CD14-positive monocyte (primary cell): ENCODE measurements at regions not wholly inside any gene's neighbourhood (a gene's known extent, or its start where the extent isn't known, plus 50 kb on each side); places are given as distances from the start of the nearest gene placed in this dataset.

Source experiments
- DNase-seq, 3 donors: peaks; one replicate each; pipeline ENCODE4 v3.0.0-alpha.2; 2011 to 2022
- H2AFZ ChIP-seq: 2 replicates; pipeline ENCODE4 v1.6.0; 2012; ENCODE audit warnings: mild to moderate bottlenecking, low read depth, low read length, inconsistent platforms; ENCODE audit not compliant: insufficient read depth, poor library complexity, severe bottlenecking
- H3K27ac ChIP-seq, 2 donors: 1 replicate in 1 of 2; 2 replicates in 1 of 2; pipeline ENCODE4 v1.5.1; 2012 to 2013; ENCODE audit warnings: low read length in 2 of 2, control low read depth in 1 of 2, inconsistent platforms in 1 of 2, low read depth in 1 of 2, mild to moderate bottlenecking in 1 of 2
- H3K27me3 ChIP-seq, 2 donors: one replicate each; pipeline versions ENCODE4 v1.6.0 to v1.6.1; 2011 to 2013; ENCODE audit warnings: low read length in 2 of 2; ENCODE audit not compliant: control insufficient read depth in 2 of 2, insufficient read depth in 2 of 2
- H3K36me3 ChIP-seq, 2 donors: replicated peaks in 1 of 2; 1 replicate in 1 of 2; 2 replicates in 1 of 2; pipeline versions ENCODE4 v1.5.1 to v1.6.1; 2012 to 2013; ENCODE audit warnings: low read length in 2 of 2, control low read depth in 1 of 2, inconsistent platforms in 1 of 2, mild to moderate bottlenecking in 1 of 2; ENCODE audit not compliant: insufficient read depth in 2 of 2, control insufficient read depth in 1 of 2
- H3K4me1 ChIP-seq, 2 donors: 1 replicate in 1 of 2; 2 replicates in 1 of 2; pipeline versions ENCODE4 v1.5.1 to v1.6.1; 2012 to 2013; ENCODE audit warnings: low read length in 2 of 2, control low read depth in 1 of 2, inconsistent platforms in 1 of 2, mild to moderate bottlenecking in 1 of 2, moderate library complexity in 1 of 2; ENCODE audit not compliant: insufficient read depth in 2 of 2, control insufficient read depth in 1 of 2
- H3K4me2 ChIP-seq: replicated peaks from 2 replicates; pipeline ENCODE3; 2012; ENCODE audit warnings: low read length, moderate library complexity, mild to moderate bottlenecking; ENCODE audit not compliant: poor library complexity, severe bottlenecking; ENCODE audit errors: extremely low read depth
- H3K4me3 ChIP-seq, 3 experiments: fragments of 200-600 bp in 1 of 3; sonication (generic) in 1 of 3; replicated peaks in 1 of 3; 1 replicate in 2 of 3; 2 replicates in 1 of 3; pipeline ENCODE4 v1.5.1; 2011 to 2013; ENCODE audit warnings: low read length in 3 of 3, mild to moderate bottlenecking in 3 of 3, control low read depth in 2 of 3, low read depth in 2 of 3, inconsistent platforms in 1 of 3, moderate library complexity in 1 of 3
- H3K79me2 ChIP-seq: 2 replicates; pipeline ENCODE4 v1.6.0; 2012; ENCODE audit warnings: mild to moderate bottlenecking, control low read depth, inconsistent platforms, low read length, moderate library complexity; ENCODE audit not compliant: insufficient read depth
- H3K9ac ChIP-seq: 2 replicates; pipeline ENCODE4 v1.6.0; 2017; ENCODE audit warnings: low read length, mild to moderate bottlenecking; ENCODE audit not compliant: insufficient read depth, poor library complexity, severe bottlenecking
- H3K9me3 ChIP-seq, 2 donors: replicated peaks in 1 of 2; 1 replicate in 1 of 2; 2 replicates in 1 of 2; pipeline versions ENCODE4 v1.5.1 to v1.6.1; 2012 to 2013; ENCODE audit warnings: low read length in 2 of 2, control low read depth in 1 of 2; ENCODE audit not compliant: control insufficient read depth in 1 of 2, insufficient read depth in 1 of 2
- H4K20me1 ChIP-seq: 2 replicates; pipeline ENCODE4 v1.6.0; 2012; ENCODE audit warnings: mild to moderate bottlenecking, low read length, control low read depth, moderate library complexity; ENCODE audit not compliant: insufficient read depth
- H3K27ac Mint-ChIP-seq, 7 donors: one replicate each; pipeline ENCODE4 v1.8.0; 2020; ENCODE audit warnings: mild to moderate bottlenecking in 7 of 7, mixed read lengths in 7 of 7, moderate library complexity in 6 of 7, inconsistent platforms in 2 of 7
- H3K27me3 Mint-ChIP-seq, 3 donors: one replicate each; pipeline ENCODE4 v1.8.0; 2021 to 2022; ENCODE audit warnings: low read depth in 3 of 3, mild to moderate bottlenecking in 3 of 3, mixed read lengths in 3 of 3, moderate library complexity in 3 of 3, inconsistent platforms in 1 of 3
- H3K36me3 Mint-ChIP-seq, 2 donors: one replicate each; pipeline ENCODE4 v1.8.0; 2020; ENCODE audit warnings: mixed read lengths in 2 of 2, inconsistent platforms in 1 of 2, mild to moderate bottlenecking in 1 of 2
- H3K4me1 Mint-ChIP-seq: one replicate; pipeline ENCODE4 v1.8.0; 2020; ENCODE audit warnings: mild to moderate bottlenecking, mixed read lengths
- H3K4me3 Mint-ChIP-seq, 2 donors: one replicate each; pipeline ENCODE4 v1.8.0; 2020; ENCODE audit warnings: mild to moderate bottlenecking in 2 of 2, mixed read lengths in 2 of 2, moderate library complexity in 1 of 2
- H3K9me3 Mint-ChIP-seq, 7 donors: one replicate each; pipeline ENCODE4 v1.8.0; 2020 to 2022; ENCODE audit warnings: mixed read lengths in 7 of 7, mild to moderate bottlenecking in 6 of 7, moderate library complexity in 6 of 7, inconsistent platforms in 2 of 7
- CTCF ChIP-seq: fragments of 200-600 bp; IDR thresholded peaks from one replicate; pipeline ENCODE4 v1.8.0; 2022; ENCODE audit warnings: antibody characterized with exemption, mild to moderate bottlenecking
- WGBS: methylation state at CpG from one replicate; pipeline ENCODE4 v1.1.5; 2013; ENCODE audit warnings: missing lambda C conversion rate; ENCODE audit not compliant: insufficient coverage; 5-methylcytosine and 5-hydroxymethylcytosine counted together
- intact Hi-C, 2 donors: fragments of 100-400 bp; cut with micrococcal nuclease; formaldehyde crosslinking; loops; one replicate each; pipeline versions ENCODE4 v1.15.0 to v1.15.1; 2023

GRCh38 chr5:82414041-82414388 lies 135.9 kb upstream of the RPS23 start:
- no peaks in the 10 kb centered on the region for H3K27me3 ChIP-seq
- Mint-ChIP-seq H3K36me3 (no peaks in the 10 kb centered on the region), H3K9me3 (peaks cover 0 to 2% (median 0%) of the 10 kb centered on the region in 7 donors), H3K27me3 (peaks cover 0 to 1% (median 0%) of the 10 kb centered on the region in 3 donors), H3K4me1 (peaks cover 57% of the 10 kb centered on the region), H3K4me3 (no peak overlapping the region), H3K27ac (no peak overlapping the region)
- H3K4me1 ChIP-seq = peaks cover 35 to 49% of the 10 kb centered on the region in 2 donors
- H3K4me3 ChIP-seq = no peak overlapping the region
- H3K9me3 ChIP-seq = no peaks in the 10 kb centered on the region
- H4K20me1 ChIP-seq = no peaks in the 10 kb centered on the region
- no peaks in the 10 kb centered on the region for H3K79me2 ChIP-seq
- no peak for TF ChIP-seq CTCF
- H3K36me3 ChIP-seq = no peaks in the 10 kb centered on the region
- H3K9ac ChIP-seq = no peak overlapping the region
- H2AFZ ChIP-seq = no peak overlapping the region
- H3K27ac ChIP-seq = no peak overlapping the region
- DNase-seq = no peak
- intact Hi-C loops = no loop called here
- H3K4me2 ChIP-seq = no peak overlapping the region

GRCh38 chr5:82413302-82414040 lies 135.3 kb upstream of the RPS23 start:
- H3K36me3 ChIP-seq = no peaks in the 10 kb centered on the region
- no peak overlapping the region for H3K4me3 ChIP-seq
- no peak overlapping the region for H3K27ac ChIP-seq
- Mint-ChIP-seq H3K27ac (no peak overlapping the region), H3K27me3 (peaks cover 0 to 1% (median 0%) of the 10 kb centered on the region in 3 donors), H3K4me3 (no peak overlapping the region), H3K4me1 (peaks cover 55% of the 10 kb centered on the region), H3K36me3 (no peaks in the 10 kb centered on the region), H3K9me3 (peaks cover 0 to 2% (median 0%) of the 10 kb centered on the region in 7 donors)
- no peak for DNase-seq
- H3K4me1 ChIP-seq = peaks cover 33 to 44% of the 10 kb centered on the region in 2 donors
- H2AFZ ChIP-seq = peak overlapping the region; percentile 3
- H3K4me2 ChIP-seq = no peak overlapping the region
- WGBS = 63% methylated on average over 3 of the region's 7 CpGs
- intact Hi-C loops = no loop called here
- H3K27me3 ChIP-seq = no peaks in the 10 kb centered on the region
- TF ChIP-seq CTCF = no peak
- no peaks in the 10 kb centered on the region for H3K79me2 ChIP-seq
- no peak overlapping the region for H3K9ac ChIP-seq
- no peaks in the 10 kb centered on the region for H4K20me1 ChIP-seq
- H3K9me3 ChIP-seq = no peaks in the 10 kb centered on the region
